ENCODE measurements at regions not wholly inside any gene's neighbourhood (a gene's known extent, or its start where the extent isn't known, plus 50 kb on each side); places are given as distances from the start of the nearest gene placed in this dataset.

- no peak for TF ChIP-seq POLR2A (IDR thresholded peaks at IDR 0.05)
- no peak for TF ChIP-seq CTCF (IDR thresholded peaks at IDR 0.05)
- no peak for TF ChIP-seq EP300 (IDR thresholded peaks at IDR 0.05)
Measured at GRCh38 chr12:124450376-124450750, 117.0 kb downstream of the NCOR2 start.
